Neuronal stem cell (in vitro differentiated cells): ENCODE measurements at regions not wholly inside any gene's neighbourhood (a gene's known extent, or its start where the extent isn't known, plus 50 kb on each side); places are given as distances from the start of the nearest gene placed in this dataset.

ENCODE experiments used
- DNase-seq: peaks from one replicate; pipeline ENCODE4 v3.0.0-alpha.2; 2013; ENCODE audit warnings: low spot score
- H2AFZ ChIP-seq: one replicate; pipeline ENCODE4 v1.6.1; 2013; ENCODE audit warnings: mild to moderate bottlenecking, low read length, inconsistent platforms
- H2AK5ac ChIP-seq: 2 replicates; pipeline ENCODE4 v1.6.1; 2013; ENCODE audit warnings: low read depth, mild to moderate bottlenecking, inconsistent platforms, low read length, moderate library complexity, mixed read lengths
- H2BK120ac ChIP-seq: 2 replicates; pipeline ENCODE4 v1.6.1; 2013; ENCODE audit warnings: low read depth, mild to moderate bottlenecking, inconsistent platforms, low read length, moderate library complexity, mixed read lengths
- H2BK12ac ChIP-seq: one replicate; pipeline ENCODE4 v1.6.1; 2013; ENCODE audit warnings: low read length, inconsistent platforms
- H2BK15ac ChIP-seq: 2 replicates; pipeline ENCODE4 v1.6.1; 2013; ENCODE audit warnings: mild to moderate bottlenecking, low read length, inconsistent platforms, mixed read lengths
- H2BK5ac ChIP-seq: one replicate; pipeline ENCODE4 v1.6.1; 2013; ENCODE audit warnings: inconsistent platforms, mild to moderate bottlenecking, low read length, moderate library complexity
- H3K14ac ChIP-seq: one replicate; pipeline ENCODE4 v1.6.1; 2013; ENCODE audit warnings: low read length, inconsistent platforms
- H3K18ac ChIP-seq: 2 replicates; pipeline ENCODE4 v1.6.1; 2013; ENCODE audit warnings: low read length, inconsistent platforms
- H3K23ac ChIP-seq: 2 replicates; pipeline ENCODE4 v1.6.1; 2013; ENCODE audit warnings: low read depth, mild to moderate bottlenecking, mixed read lengths, low read length, inconsistent platforms; ENCODE audit not compliant: poor library complexity
- H3K27ac ChIP-seq: replicated peaks from 3 replicates; pipeline ENCODE4 v1.5.1; 2013; ENCODE audit warnings: low read length, inconsistent platforms
- H3K27me3 ChIP-seq, 3 experiments: 2 replicates each; pipeline ENCODE4 v1.6.1; 2013; ENCODE audit warnings: low read length in 3 of 3, mild to moderate bottlenecking in 2 of 3, inconsistent platforms in 1 of 3, low read depth in 1 of 3, mixed read lengths in 1 of 3, moderate library complexity in 1 of 3; ENCODE audit not compliant: control insufficient read depth in 3 of 3, insufficient read depth in 3 of 3
- H3K36me3 ChIP-seq, 2 donors: replicated peaks in 1 of 2; 2 replicates each; pipeline ENCODE4 v1.6.1; 2013; ENCODE audit warnings: low read length in 2 of 2; ENCODE audit not compliant: control insufficient read depth in 2 of 2, insufficient read depth in 2 of 2
- H3K4ac ChIP-seq: 2 replicates; pipeline ENCODE4 v1.6.1; 2013; ENCODE audit warnings: inconsistent platforms, mild to moderate bottlenecking, low read length, moderate library complexity
- H3K4me1 ChIP-seq, 2 donors: 1 replicate in 1 of 2; 2 replicates in 1 of 2; pipeline ENCODE4 v1.6.1; 2013; ENCODE audit warnings: low read length in 2 of 2, low read depth in 1 of 2; ENCODE audit not compliant: control insufficient read depth in 2 of 2, insufficient read depth in 1 of 2
- H3K4me2 ChIP-seq: one replicate; pipeline ENCODE4 v1.6.1; 2013; ENCODE audit warnings: mild to moderate bottlenecking, low read length, inconsistent platforms; ENCODE audit not compliant: insufficient read depth, poor library complexity, severe bottlenecking
- H3K4me3 ChIP-seq, 2 donors: 2 replicates each; pipeline ENCODE4 v1.5.1; 2013; ENCODE audit warnings: low read length in 2 of 2, mild to moderate bottlenecking in 2 of 2, inconsistent platforms in 1 of 2, moderate library complexity in 1 of 2
- H3K79me1 ChIP-seq: one replicate; pipeline ENCODE4 v1.6.1; 2013; ENCODE audit warnings: low read depth, mild to moderate bottlenecking, inconsistent platforms, low read length, moderate library complexity
- H3K9ac ChIP-seq: one replicate; pipeline ENCODE4 v1.6.1; 2013; ENCODE audit warnings: mild to moderate bottlenecking, low read depth, low read length, inconsistent platforms; ENCODE audit not compliant: poor library complexity
- H3K9me3 ChIP-seq, 2 donors: replicated peaks in 1 of 2; 2 replicates each; pipeline versions ENCODE3 to v1.6.1; 2013; ENCODE audit warnings: low read length in 2 of 2, mild to moderate bottlenecking in 2 of 2, inconsistent platforms in 1 of 2, low read depth in 1 of 2, mixed read lengths in 1 of 2, moderate library complexity in 1 of 2; ENCODE audit not compliant: control insufficient read depth in 2 of 2, insufficient read depth in 1 of 2
- H4K8ac ChIP-seq: one replicate; pipeline ENCODE4 v1.6.1; 2013; ENCODE audit warnings: low read depth, mild to moderate bottlenecking, inconsistent platforms, low read length, moderate library complexity
- H4K91ac ChIP-seq: one replicate; pipeline ENCODE4 v1.6.1; 2013; ENCODE audit warnings: low read length, low read depth, mild to moderate bottlenecking, inconsistent platforms; ENCODE audit not compliant: poor library complexity
- WGBS, 2 donors: extraction: QIAGEN DNeasy Blood & Tissue Kit; methylation state at CpG; one replicate each; pipeline ENCODE4 v1.1.7; 2013; ENCODE audit warnings: missing lambda C conversion rate in 2 of 2, mixed read lengths in 1 of 2; ENCODE audit not compliant: insufficient read length in 2 of 2, insufficient replicate concordance in 1 of 2; ENCODE audit errors: extremely low coverage in 2 of 2; 5-methylcytosine and 5-hydroxymethylcytosine counted together

DNA sequence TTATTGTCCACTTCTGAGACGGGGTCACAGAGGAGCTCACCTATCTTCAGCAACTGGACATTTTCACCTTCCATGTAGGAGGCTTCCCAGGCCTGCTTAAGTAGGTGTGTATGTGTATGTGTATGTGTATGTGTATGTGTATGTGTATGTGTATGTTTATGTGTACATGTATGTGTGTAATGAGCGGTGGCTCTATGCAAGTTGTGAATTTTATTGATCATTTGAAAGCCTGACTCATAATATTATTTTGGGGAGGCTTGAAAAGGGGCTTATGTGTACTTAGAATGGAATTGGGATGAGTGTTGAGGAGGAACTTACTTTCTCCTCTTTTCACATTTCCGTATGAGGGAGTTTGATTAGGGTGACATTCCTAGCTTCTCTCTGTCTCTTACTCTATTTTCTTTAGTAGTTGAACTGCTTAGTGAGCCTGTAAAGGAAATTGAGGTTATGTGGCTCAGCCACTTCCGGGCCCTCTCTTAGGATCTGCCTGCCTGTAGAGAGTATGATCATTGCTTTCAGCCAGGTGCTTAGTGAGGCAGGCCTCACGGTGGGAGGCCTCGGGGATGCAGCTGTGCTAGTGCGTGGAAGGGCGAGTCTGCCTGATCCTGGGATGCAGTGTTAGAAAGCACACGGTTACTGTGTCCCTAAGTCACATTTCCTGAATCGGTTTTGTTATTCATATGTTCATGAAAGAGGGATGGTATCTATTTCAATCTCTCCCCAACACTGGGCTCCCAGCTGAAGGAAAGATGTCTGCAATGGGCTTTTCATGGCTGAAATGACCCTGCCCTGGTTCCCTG is 61.0 kb downstream of the IER5 start:
- Histone ChIP-seq H4K8ac (no peak overlapping the region), H3K27me3 (peaks cover 0 to 35% (median 0%) of the 10 kb centered on the region in 3 experiments), H2BK120ac (no peak overlapping the region), H3K18ac (no peak overlapping the region), H3K36me3 (no peaks in the 10 kb centered on the region), H2BK12ac (no peak overlapping the region), H3K9me3 (peaks cover 0 to 6% of the 10 kb centered on the region in 2 donors), H3K9ac (no peak overlapping the region), H2BK5ac (no peak overlapping the region), H3K27ac (no peak overlapping the region), H3K79me1 (no peaks in the 10 kb centered on the region), H3K14ac (no peak overlapping the region), H2AK5ac (no peak overlapping the region), H3K4me1 (peaks cover 0 to 5% of the 10 kb centered on the region in 2 donors), H3K4me3 (no peak overlapping the region), H2BK15ac (no peak overlapping the region), H3K23ac (no peak overlapping the region), H2AFZ (no peak overlapping the region), H3K4me2 (no peak overlapping the region), H3K4ac (no peak overlapping the region), H4K91ac (no peak overlapping the region)
- no CpG with 5 or more reads among the region's 10 CpGs for WGBS, 2 donors
- DNase-seq = no peak

- no peaks in the 10 kb centered on the region for H3K79me1 ChIP-seq
- H2BK120ac ChIP-seq = no peak overlapping the region
- no peak overlapping the region for H3K4me3 ChIP-seq
- no peak overlapping the region for H4K8ac ChIP-seq
- peaks cover 0 to 5% of the 10 kb centered on the region in 2 donors for H3K4me1 ChIP-seq
- WGBS, 2 donors = no CpG with 5 or more reads among the region's 1 CpG
- H3K4me2 ChIP-seq = no peak overlapping the region
- no peak overlapping the region for H3K14ac ChIP-seq
- H2BK12ac ChIP-seq = no peak overlapping the region
- H3K9ac ChIP-seq = no peak overlapping the region
- H3K36me3 ChIP-seq = no peaks in the 10 kb centered on the region
- H2BK5ac ChIP-seq = no peak overlapping the region
- no peak overlapping the region for H2AFZ ChIP-seq
- peaks cover 0 to 35% (median 0%) of the 10 kb centered on the region in 3 experiments for H3K27me3 ChIP-seq
- no peak overlapping the region for H3K18ac ChIP-seq
- DNase-seq = no peak
- no peak overlapping the region for H3K27ac ChIP-seq
- H3K9me3 ChIP-seq = peaks cover 0 to 6% of the 10 kb centered on the region in 2 donors
- H2AK5ac ChIP-seq = no peak overlapping the region
- no peak overlapping the region for H3K23ac ChIP-seq
- no peak overlapping the region for H3K4ac ChIP-seq
- H4K91ac ChIP-seq = no peak overlapping the region
- no peak overlapping the region for H2BK15ac ChIP-seq
Observed at GRCh38 chr1:181150273-181150672, 61.8 kb downstream of the IER5 start.

- no peak overlapping the region for H3K23ac ChIP-seq
- H4K91ac ChIP-seq = no peak overlapping the region
- no peak overlapping the region for H2AK5ac ChIP-seq
- no peak overlapping the region for H3K14ac ChIP-seq
- no peak overlapping the region for H4K8ac ChIP-seq
- H3K18ac ChIP-seq = no peak overlapping the region
- no peak overlapping the region for H3K4me3 ChIP-seq
- no peak overlapping the region for H3K27ac ChIP-seq
- H3K9ac ChIP-seq = no peak overlapping the region
- H2BK15ac ChIP-seq = no peak overlapping the region
- no peak overlapping the region for H2BK120ac ChIP-seq
- H3K36me3 ChIP-seq = no peaks in the 10 kb centered on the region
- no peak overlapping the region for H3K4me2 ChIP-seq
- no peak overlapping the region for H2BK12ac ChIP-seq
- H3K27me3 ChIP-seq = peaks cover 0 to 35% (median 0%) of the 10 kb centered on the region in 3 experiments
- H3K4me1 ChIP-seq = peaks cover 0 to 5% of the 10 kb centered on the region in 2 donors
- no peak overlapping the region for H2BK5ac ChIP-seq
- no peak overlapping the region for H3K4ac ChIP-seq
- H3K9me3 ChIP-seq = peaks cover 0 to 6% of the 10 kb centered on the region in 2 donors
- no peak for DNase-seq
- H3K79me1 ChIP-seq = no peaks in the 10 kb centered on the region
- no peak overlapping the region for H2AFZ ChIP-seq
Observed at GRCh38 chr1:181150842-181151241, 62.3 kb downstream of the IER5 start.

DNA sequence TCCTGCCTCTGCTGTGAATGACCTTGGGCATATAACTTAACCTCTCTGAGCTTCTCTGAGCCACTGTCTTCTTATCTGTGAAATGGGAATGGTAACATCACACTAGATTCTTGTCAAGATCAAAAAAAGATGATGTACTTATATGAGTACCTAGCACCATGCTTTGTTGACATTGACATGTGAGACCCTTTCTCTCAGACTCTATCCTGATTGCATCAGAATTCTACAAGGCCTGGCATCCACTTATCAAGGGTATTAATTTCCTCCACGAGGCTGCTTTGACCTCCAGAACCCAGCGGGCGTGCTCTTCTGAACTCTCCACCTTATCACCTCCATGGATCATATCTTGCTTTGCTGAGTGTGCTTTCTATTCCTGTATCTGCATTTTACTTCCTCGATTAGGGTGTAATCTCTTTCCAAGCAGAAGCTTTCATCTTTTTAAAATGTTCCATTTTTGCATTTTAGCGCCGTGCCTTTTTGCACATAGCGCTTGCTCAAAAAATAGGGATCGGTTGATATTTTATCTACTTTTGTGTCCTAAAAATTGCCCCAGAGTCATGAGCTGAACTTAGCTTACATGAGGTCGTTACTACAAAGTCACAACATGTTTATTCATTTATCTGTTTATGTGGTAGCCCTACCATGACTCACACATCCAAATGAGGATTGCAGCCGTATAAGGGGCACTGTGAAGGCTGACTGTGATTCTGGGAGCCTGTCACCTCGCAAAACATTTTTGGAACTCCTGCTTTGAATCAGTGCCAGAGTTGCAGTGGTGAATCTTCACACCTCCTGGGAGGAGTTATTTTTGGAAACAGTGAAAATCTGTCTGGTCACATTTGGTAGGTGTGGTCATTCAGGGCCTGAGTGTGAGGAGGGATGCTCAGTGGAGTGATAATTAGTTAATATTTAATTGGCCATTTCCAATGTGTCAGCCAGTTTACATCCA is 63.2 kb downstream of the IER5 start:
- Histone ChIP-seq H2AFZ (no peak overlapping the region), H4K8ac (no peak overlapping the region), H2AK5ac (no peak overlapping the region), H3K4me2 (no peak overlapping the region), H2BK5ac (no peak overlapping the region), H2BK120ac (no peak overlapping the region), H2BK12ac (no peak overlapping the region), H3K79me1 (no peaks in the 10 kb centered on the region), H3K18ac (no peak overlapping the region), H3K9me3 (no peaks in the 10 kb centered on the region), H4K91ac (no peak overlapping the region), H3K4me3 (no peak overlapping the region), H3K9ac (no peak overlapping the region), H2BK15ac (no peak overlapping the region), H3K14ac (no peak overlapping the region), H3K4ac (no peak overlapping the region), H3K27me3 (peaks cover 0 to 35% (median 0%) of the 10 kb centered on the region in 3 experiments), H3K23ac (no peak overlapping the region), H3K27ac (no peak overlapping the region), H3K36me3 (no peaks in the 10 kb centered on the region), H3K4me1 (peaks cover 0 to 5% of the 10 kb centered on the region in 2 donors)
- WGBS, 2 donors = no CpG with 5 or more reads among the region's 11 CpGs
- DNase-seq = no peak
